K562 (cell line): ENCODE measurements at regions not wholly inside any gene's neighbourhood (a gene's known extent, or its start where the extent isn't known, plus 50 kb on each side); places are given as distances from the start of the nearest gene placed in this dataset.
"Not testable (repeated sequence)": the region's sequence is repeated elsewhere in the genome, so short reads cannot be mapped to it uniquely, and the experiment has no call there.

ENCODE experiments used
- CTCF ChIP-seq, 3 experiments: IDR thresholded peaks in 2 of 3; conservative IDR thresholded peaks in 1 of 3; 2 replicates each; pipeline ENCODE4 v1.5.1; 2011 to 2012; ENCODE audit warnings: low read length in 3 of 3, mild to moderate bottlenecking in 3 of 3, control low read depth in 2 of 3, improper control_type of control experiment in 1 of 3, inconsistent platforms in 1 of 3, low read depth in 1 of 3, mixed read lengths in 1 of 3, moderate library complexity in 1 of 3; ENCODE audit not compliant: insufficient read depth in 2 of 3
- FOXA1 ChIP-seq: fragments of 450-650 bp; IDR thresholded peaks from 2 replicates; pipeline ENCODE4 v1.6.1; 2016; ENCODE audit warnings: mild to moderate bottlenecking, borderline replicate concordance
- NRF1 ChIP-seq, 2 experiments: fragments of 450-650 bp; IDR thresholded peaks in 1 of 2; conservative IDR thresholded peaks in 1 of 2; 2 replicates each; pipeline ENCODE4 v1.6.1; 2014; ENCODE audit warnings: mild to moderate bottlenecking in 2 of 2
- POLR2AphosphoS2 ChIP-seq: IDR thresholded peaks from 2 replicates; pipeline ENCODE4 v1.6.1; 2012; ENCODE audit warnings: low read length, improper control_type of control experiment
- RFX1 ChIP-seq: fragments of 450-650 bp; IDR thresholded peaks from 2 replicates; pipeline ENCODE4 v1.6.1; 2016; ENCODE audit warnings: mild to moderate bottlenecking, moderate library complexity
- USF1 ChIP-seq: sonication (generic); formaldehyde crosslinking; IDR thresholded peaks from 2 replicates; pipeline ENCODE4 v1.9.0; 2022; ENCODE audit warnings: mild to moderate bottlenecking, missing genetic modification reagents

GRCh38 chr1:79894129-79894528 lies 887.6 kb upstream of the ADGRL4 start:
- TF ChIP-seq POLR2AphosphoS2; USF1; RFX1; FOXA1; NRF1 (conservative IDR thresholded peaks at IDR 0.05 in 1 of 2, IDR thresholded peaks at IDR 0.05 in 1 of 2); CTCF (IDR thresholded peaks at IDR 0.05 in 2 of 3, conservative IDR thresholded peaks at IDR 0.05 in 1 of 3; ENCODE audit: insufficient read depth in 2 of 3, low read depth in 1 of 3, low read length in 3 of 3): not testable (repeated sequence)
